ENCODE measurements at regions not wholly inside any gene's neighbourhood (a gene's known extent, or its start where the extent isn't known, plus 50 kb on each side); places are given as distances from the start of the nearest gene placed in this dataset.

GRCh38 chr19:30637926-30638325 lies 265.7 kb downstream of the ZNF536 start:
- H3K4me2 ChIP-seq = no peak overlapping the region
- H3K9me2 ChIP-seq (ENCODE audit: insufficient read depth) = peaks cover 9% of the 10 kb centered on the region
- no peak for TF ChIP-seq ZNF331 (CRISPR knock-in tag; IDR thresholded peaks at IDR 0.05; ENCODE audit: low read depth)
- no peak for TF ChIP-seq ZNF114 (CRISPR knock-in tag; IDR thresholded peaks at IDR 0.05)
- TF ChIP-seq, protein P1, sequence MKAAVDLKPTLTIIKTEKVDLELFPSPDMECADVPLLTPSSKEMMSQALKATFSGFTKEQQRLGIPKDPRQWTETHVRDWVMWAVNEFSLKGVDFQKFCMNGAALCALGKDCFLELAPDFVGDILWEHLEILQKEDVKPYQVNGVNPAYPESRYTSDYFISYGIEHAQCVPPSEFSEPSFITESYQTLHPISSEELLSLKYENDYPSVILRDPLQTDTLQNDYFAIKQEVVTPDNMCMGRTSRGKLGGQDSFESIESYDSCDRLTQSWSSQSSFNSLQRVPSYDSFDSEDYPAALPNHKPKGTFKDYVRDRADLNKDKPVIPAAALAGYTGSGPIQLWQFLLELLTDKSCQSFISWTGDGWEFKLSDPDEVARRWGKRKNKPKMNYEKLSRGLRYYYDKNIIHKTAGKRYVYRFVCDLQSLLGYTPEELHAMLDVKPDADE (IDR thresholded peaks at IDR 0.05) = no peak
- TF ChIP-seq EZH2 (IDR thresholded peaks at IDR 0.05; ENCODE audit: low read depth, unreplicated experiment) = no peak
- no peaks in the 10 kb centered on the region for H3K4me1 ChIP-seq (ENCODE audit: insufficient read depth)
- no peaks in the 10 kb centered on the region for H4K20me1 ChIP-seq (replicated peaks; ENCODE audit: insufficient read depth)
- Mint-ChIP-seq H3K36me3 (ENCODE audit: low read depth) (no peaks in the 10 kb centered on the region), H3K9me3 (peaks cover 8% of the 10 kb centered on the region), H3K27ac (no peak overlapping the region), H3K4me1 (no peaks in the 10 kb centered on the region), H3K4me3 (no peak overlapping the region), H3K27me3 (ENCODE audit: insufficient read depth, low read depth, poor library complexity) (peaks cover 4% of the 10 kb centered on the region)
- no peaks in the 10 kb centered on the region for H3K27me3 ChIP-seq (ENCODE audit: insufficient read depth)
- H3K4me3 ChIP-seq = no peak overlapping the region
- ATAC-seq (no peak), DNase-seq (ENCODE audit: low spot score) (no peak)
- H3K36me3 ChIP-seq (ENCODE audit: insufficient read depth) = no peaks in the 10 kb centered on the region
- H3K27ac ChIP-seq (ENCODE audit: low read depth) = no peak overlapping the region
- H2AFZ ChIP-seq = no peak overlapping the region
- H3K79me2 ChIP-seq (replicated peaks; ENCODE audit: insufficient read depth) = no peaks in the 10 kb centered on the region
- no peaks in the 10 kb centered on the region for H3F3A ChIP-seq (replicated peaks; ENCODE audit: low read depth)

GRCh38 chr19:30634996-30635975 lies 263.1 kb downstream of the ZNF536 start:
- TF ChIP-seq ZNF462 (CRISPR knock-in tag; IDR thresholded peaks at IDR 0.05) (no peak), ZNF331 (CRISPR knock-in tag; IDR thresholded peaks at IDR 0.05; ENCODE audit: low read depth) (no peak), JUNB (IDR thresholded peaks at IDR 0.05; ENCODE audit: unreplicated experiment) (no peak)
- TF ChIP-seq, protein P2, sequence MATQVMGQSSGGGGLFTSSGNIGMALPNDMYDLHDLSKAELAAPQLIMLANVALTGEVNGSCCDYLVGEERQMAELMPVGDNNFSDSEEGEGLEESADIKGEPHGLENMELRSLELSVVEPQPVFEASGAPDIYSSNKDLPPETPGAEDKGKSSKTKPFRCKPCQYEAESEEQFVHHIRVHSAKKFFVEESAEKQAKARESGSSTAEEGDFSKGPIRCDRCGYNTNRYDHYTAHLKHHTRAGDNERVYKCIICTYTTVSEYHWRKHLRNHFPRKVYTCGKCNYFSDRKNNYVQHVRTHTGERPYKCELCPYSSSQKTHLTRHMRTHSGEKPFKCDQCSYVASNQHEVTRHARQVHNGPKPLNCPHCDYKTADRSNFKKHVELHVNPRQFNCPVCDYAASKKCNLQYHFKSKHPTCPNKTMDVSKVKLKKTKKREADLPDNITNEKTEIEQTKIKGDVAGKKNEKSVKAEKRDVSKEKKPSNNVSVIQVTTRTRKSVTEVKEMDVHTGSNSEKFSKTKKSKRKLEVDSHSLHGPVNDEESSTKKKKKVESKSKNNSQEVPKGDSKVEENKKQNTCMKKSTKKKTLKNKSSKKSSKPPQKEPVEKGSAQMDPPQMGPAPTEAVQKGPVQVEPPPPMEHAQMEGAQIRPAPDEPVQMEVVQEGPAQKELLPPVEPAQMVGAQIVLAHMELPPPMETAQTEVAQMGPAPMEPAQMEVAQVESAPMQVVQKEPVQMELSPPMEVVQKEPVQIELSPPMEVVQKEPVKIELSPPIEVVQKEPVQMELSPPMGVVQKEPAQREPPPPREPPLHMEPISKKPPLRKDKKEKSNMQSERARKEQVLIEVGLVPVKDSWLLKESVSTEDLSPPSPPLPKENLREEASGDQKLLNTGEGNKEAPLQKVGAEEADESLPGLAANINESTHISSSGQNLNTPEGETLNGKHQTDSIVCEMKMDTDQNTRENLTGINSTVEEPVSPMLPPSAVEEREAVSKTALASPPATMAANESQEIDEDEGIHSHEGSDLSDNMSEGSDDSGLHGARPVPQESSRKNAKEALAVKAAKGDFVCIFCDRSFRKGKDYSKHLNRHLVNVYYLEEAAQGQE (IDR thresholded peaks at IDR 0.05; ENCODE audit: unreplicated experiment) = no peak
- TF ChIP-seq, protein P1 (IDR thresholded peaks at IDR 0.05) = no peak
- Mint-ChIP-seq H3K4me1 (no peaks in the 10 kb centered on the region; the same call in 1 of the 3 replicates), H3K9me3 (peaks cover 8% of the 10 kb centered on the region), H3K27ac (no peak overlapping the region), H3K4me3 (no peak overlapping the region), H3K27me3 (ENCODE audit: insufficient read depth, low read depth, poor library complexity) (peaks cover 4% of the 10 kb centered on the region), H3K36me3 (ENCODE audit: low read depth) (no peaks in the 10 kb centered on the region)
- H2AFZ ChIP-seq = no peak overlapping the region
- ATAC-seq (no peak), DNase-seq (ENCODE audit: low spot score) (no peak)
- H3F3A ChIP-seq (replicated peaks; ENCODE audit: low read depth) = no peaks in the 10 kb centered on the region
- no peaks in the 10 kb centered on the region; the same call in 1 of the 2 replicates for H3K4me1 ChIP-seq (ENCODE audit: insufficient read depth)
- H3K9me2 ChIP-seq (ENCODE audit: insufficient read depth) = peaks cover 15% of the 10 kb centered on the region; the same call in 1 of the 2 replicates
- no peak overlapping the region for H3K4me2 ChIP-seq
- H3K4me3 ChIP-seq = no peak overlapping the region
- H3K27me3 ChIP-seq (ENCODE audit: insufficient read depth) = no peaks in the 10 kb centered on the region
- H3K79me2 ChIP-seq (replicated peaks; ENCODE audit: insufficient read depth) = no peaks in the 10 kb centered on the region
- H3K27ac ChIP-seq (ENCODE audit: low read depth) = no peak overlapping the region
- no peaks in the 10 kb centered on the region for H4K20me1 ChIP-seq (replicated peaks; ENCODE audit: insufficient read depth)
- H3K36me3 ChIP-seq (ENCODE audit: insufficient read depth) = no peaks in the 10 kb centered on the region
